BJ (cell line): ENCODE measurements at regions not wholly inside any gene's neighbourhood (a gene's known extent, or its start where the extent isn't known, plus 50 kb on each side); places are given as distances from the start of the nearest gene placed in this dataset.
"Not testable (repeated sequence)": the region's sequence is repeated elsewhere in the genome, so short reads cannot be mapped to it uniquely, and the experiment has no call there.

Source experiments
- CTCF ChIA-PET: fragments of 350-600 bp; formaldehyde crosslinking; extraction: SDS; loops from one replicate; lab custom pipeline; 2021; ENCODE audit warnings: antibody characterized with exemption, inconsistent platforms; lab: Yijun Ruan, JAX
- POLR2A ChIA-PET: fragments of 300-600 bp; sonication (Branson Sonifier 250); formaldehyde crosslinking; extraction: SDS; loops from one replicate; lab custom pipeline; 2021; ENCODE audit warnings: antibody characterized with exemption; lab: Charles Lee
- DNase-seq: peaks from one replicate; pipeline ENCODE4 v3.0.0-alpha.2; 2011; ENCODE audit warnings: low read depth
- H3K27me3 ChIP-seq: 2 replicates; pipeline ENCODE4 v1.6.0; 2011; ENCODE audit warnings: low read length; ENCODE audit not compliant: control insufficient read depth, insufficient read depth
- H3K36me3 ChIP-seq: 2 replicates; pipeline ENCODE4 v1.5.1; 2011; ENCODE audit warnings: low read length; ENCODE audit not compliant: control insufficient read depth, insufficient read depth
- H3K4me3 ChIP-seq: 2 replicates; pipeline ENCODE4 v1.5.1; 2011; ENCODE audit warnings: low read depth, mild to moderate bottlenecking, control low read depth, low read length
- CTCF ChIP-seq: IDR thresholded peaks from 2 replicates; pipeline ENCODE4 v1.5.1; 2011; ENCODE audit warnings: low read depth, mild to moderate bottlenecking, control low read depth, inconsistent platforms, low read length, moderate library complexity; ENCODE audit not compliant: insufficient read depth

GRCh38 chr10:29363930-29364329 is 75.1 kb downstream of the LYZL1 start:
- DNase-seq, POLR2A ChIA-PET, H3K36me3 ChIP-seq, H3K4me3 ChIP-seq, H3K27me3 ChIP-seq: not testable (repeated sequence)
- CTCF ChIA-PET: interaction anchor here (1.3 to 2.1 kb wide), 3 partner anchors 13 to 84 kb away, joined by 3 to 6 read pairs (median 4); no protein-coding TSS in a partner anchor

DNA sequence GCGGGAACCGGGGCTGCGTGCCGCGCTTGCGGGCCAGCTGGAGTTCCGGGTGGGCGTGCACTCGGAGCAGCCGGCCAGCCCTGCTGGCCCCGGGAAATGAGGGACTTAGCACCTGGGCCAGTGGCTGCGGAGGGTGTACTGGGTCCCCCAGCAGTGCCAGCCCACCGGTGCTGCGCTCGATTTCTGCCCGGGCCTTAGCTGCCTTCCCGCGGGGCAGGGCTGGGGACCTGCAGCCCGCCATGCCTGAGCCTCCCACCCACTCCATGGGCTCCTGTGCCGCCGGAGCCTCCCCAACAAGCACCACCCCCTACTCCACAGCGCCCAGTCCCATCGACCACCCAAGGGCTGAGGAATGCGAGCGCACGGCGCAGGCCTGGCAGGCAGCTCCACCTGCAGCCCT is 77.3 kb downstream of the LYZL1 start:
- POLR2A ChIA-PET, H3K36me3 ChIP-seq, DNase-seq, CTCF ChIA-PET, H3K4me3 ChIP-seq: not testable (repeated sequence)
- peaks cover 13% of the 10 kb centered on the region for H3K27me3 ChIP-seq

DNA sequence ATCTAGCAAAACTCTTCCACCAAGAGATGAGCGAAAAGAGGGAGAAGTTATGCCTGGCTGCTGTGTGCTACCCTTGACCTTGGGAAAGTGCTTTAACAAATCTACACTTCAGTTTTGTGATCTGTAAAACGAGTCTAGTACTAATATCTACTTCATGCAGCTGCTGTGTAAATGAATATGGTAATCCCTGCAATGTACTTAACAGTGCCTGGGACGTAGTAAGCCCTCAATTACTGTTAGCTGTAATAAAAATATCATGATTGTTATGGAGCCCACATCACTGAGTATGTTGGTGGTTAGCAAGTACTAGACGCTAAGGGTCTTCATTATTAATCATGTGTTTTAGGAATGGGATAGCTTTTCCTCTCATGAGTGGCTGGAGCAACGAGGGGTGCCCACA is 80.5 kb downstream of the LYZL1 start:
- no peak for DNase-seq
- H3K27me3 ChIP-seq: peaks cover 16% of the 10 kb centered on the region
- CTCF ChIA-PET: interaction anchor here (0.7 to 3.9 kb wide), 5 partner anchors 8 to 128 kb away, joined by 3 to 17 read pairs (median 5); no protein-coding TSS in a partner anchor
- POLR2A ChIA-PET: no interaction called here
- H3K4me3 ChIP-seq: no peak overlapping the region
- H3K36me3 ChIP-seq: no peaks in the 10 kb centered on the region
- TF ChIP-seq CTCF: no peak

DNA sequence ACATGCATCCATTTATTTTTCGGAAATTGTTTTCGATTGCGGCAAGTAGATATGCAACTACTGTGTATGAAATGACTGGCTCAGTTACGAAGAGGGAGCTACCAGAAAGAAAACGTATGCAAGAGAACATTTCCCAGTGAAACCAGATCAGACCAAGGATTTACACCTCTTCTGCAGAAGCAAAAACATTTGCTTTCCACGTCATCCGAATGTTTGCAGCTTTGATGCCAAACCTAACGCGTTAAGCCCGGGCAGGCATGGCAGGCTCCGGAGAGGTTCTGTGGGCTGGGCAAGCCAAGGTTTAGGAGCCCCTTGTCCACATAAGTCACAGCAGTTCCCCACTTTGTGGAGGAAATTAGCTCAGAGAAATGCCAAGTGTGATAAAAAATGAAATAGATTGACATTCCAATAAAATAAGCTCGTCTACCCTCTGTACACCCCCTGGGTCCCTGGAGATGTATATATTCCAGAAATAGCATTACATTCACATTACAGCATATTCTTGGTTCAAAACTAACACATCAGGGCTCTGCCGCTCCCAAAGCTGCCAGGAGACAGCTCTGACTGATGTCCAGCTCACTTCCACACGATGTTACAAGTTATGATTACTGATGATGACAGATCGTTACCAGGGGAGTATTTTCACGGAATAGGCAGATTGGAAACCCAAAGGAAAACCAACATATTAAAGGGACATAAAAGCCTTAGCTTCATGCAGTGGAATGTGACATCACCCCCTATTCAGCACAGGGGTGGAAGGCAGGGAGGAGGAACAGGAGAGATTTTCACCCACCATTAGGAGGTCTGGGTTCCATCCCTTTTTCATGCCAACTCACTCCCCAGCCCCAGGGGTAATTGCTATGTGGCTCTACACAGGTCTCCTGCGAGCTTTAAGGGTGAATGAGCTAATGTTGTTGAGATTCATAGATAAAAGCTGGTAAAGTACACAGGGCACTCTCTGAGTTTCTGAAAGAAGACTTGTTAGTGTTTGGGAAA is 81.5 kb downstream of the LYZL1 start:
- Histone ChIP-seq H3K27me3 (peaks cover 17% of the 10 kb centered on the region), H3K4me3 (no peak overlapping the region), H3K36me3 (no peaks in the 10 kb centered on the region)
- ChIA-PET POLR2A (no interaction called here), CTCF (interaction anchor here (0.7 to 3.9 kb wide), 6 partner anchors 8 to 127 kb away, joined by 3 to 17 read pairs (median 4); no protein-coding TSS in a partner anchor)
- DNase-seq: no peak
- no peak for TF ChIP-seq CTCF

GRCh38 chr10:29372920-29373319 is 84.0 kb downstream of the LYZL1 start:
- Histone ChIP-seq H3K27me3 (peaks cover 18% of the 10 kb centered on the region), H3K36me3 (no peaks in the 10 kb centered on the region), H3K4me3 (no peak overlapping the region)
- no peak for TF ChIP-seq CTCF
- ChIA-PET POLR2A (no interaction called here), CTCF (interaction anchor here (1.4 to 3.8 kb wide), 2 partner anchors 13 to 15 kb away, joined by 4 to 17 read pairs; no protein-coding TSS in a partner anchor)
- DNase-seq: no peak

- no peaks in the 10 kb centered on the region for H3K36me3 ChIP-seq
- ChIA-PET POLR2A (no interaction called here), CTCF (interaction anchor here (1.4 to 3.8 kb wide), 3 partner anchors 12 to 122 kb away, joined by 4 to 17 read pairs (median 16); no protein-coding TSS in a partner anchor)
These were observed 85.3 kb downstream of the LYZL1 start for GRCh38 chr10:29374162-29374561.

More at GRCh38 chr10:29374162-29374561, 85.3 kb downstream of the LYZL1 start:
- no peak for TF ChIP-seq CTCF
- DNase-seq: no peak
- peaks cover 18% of the 10 kb centered on the region for H3K27me3 ChIP-seq
- no peak overlapping the region for H3K4me3 ChIP-seq
